Skeletal muscle satellite cell (primary cell): ENCODE measurements at regions not wholly inside any gene's neighbourhood (a gene's known extent, or its start where the extent isn't known, plus 50 kb on each side); places are given as distances from the start of the nearest gene placed in this dataset.
"Not testable (repeated sequence)": the region's sequence is repeated elsewhere in the genome, so short reads cannot be mapped to it uniquely, and the experiment has no call there.

Experiments
- H3K27me3 ChIP-seq: 2 replicates; pipeline ENCODE4 v1.7.0; 2013; ENCODE audit warnings: low read length; ENCODE audit not compliant: control insufficient read depth, insufficient read depth
- H3K36me3 ChIP-seq: 2 replicates; pipeline ENCODE4 v1.7.0; 2013; ENCODE audit warnings: mild to moderate bottlenecking, control low read depth, low read length; ENCODE audit not compliant: insufficient read depth
- H3K4me1 ChIP-seq: 2 replicates; pipeline ENCODE4 v1.7.0; 2013; ENCODE audit warnings: low read length; ENCODE audit not compliant: control insufficient read depth, insufficient read depth
- H3K4me2 ChIP-seq: 2 replicates; pipeline ENCODE4 v1.7.0; 2013; ENCODE audit warnings: mild to moderate bottlenecking, low read length
- H3K4me3 ChIP-seq: 2 replicates; pipeline ENCODE4 v1.7.0; 2013; ENCODE audit warnings: low read length
- H3K9ac ChIP-seq: 2 replicates; pipeline ENCODE4 v1.7.0; 2013; ENCODE audit warnings: mild to moderate bottlenecking, low read depth, low read length, moderate library complexity
- H3K9me3 ChIP-seq: replicated peaks from 2 replicates; pipeline ENCODE4 v1.7.0; 2013; ENCODE audit warnings: mild to moderate bottlenecking, control low read depth, low read length

- H3K4me1 ChIP-seq: peaks cover 54% of the 10 kb centered on the region
- H3K36me3 ChIP-seq: no peaks in the 10 kb centered on the region
- H3K4me2 ChIP-seq: peak overlapping the region; percentile 60
- peak overlapping the region; percentile 12 for H3K9ac ChIP-seq
- peak overlapping the region; percentile 20 for H3K4me3 ChIP-seq
- no peaks in the 10 kb centered on the region for H3K27me3 ChIP-seq
- H3K9me3 ChIP-seq: no peaks in the 10 kb centered on the region
Measured at GRCh38 chr17:64732336-64733006, 70.4 kb upstream of the SMURF2 start.

GRCh38 chr17:64730023-64730422 is 67.9 kb upstream of the SMURF2 start:
- H3K36me3 ChIP-seq, H3K27me3 ChIP-seq, H3K4me3 ChIP-seq, H3K9me3 ChIP-seq: not testable (repeated sequence)
- peaks cover 63% of the 10 kb centered on the region for H3K4me1 ChIP-seq
- peak overlapping the region; percentile 46 for H3K4me2 ChIP-seq
- peak overlapping the region; percentile 14 for H3K9ac ChIP-seq

GRCh38 chr17:64729201-64729600 is 67.1 kb upstream of the SMURF2 start:
- Histone ChIP-seq H3K4me1 (peaks cover 68% of the 10 kb centered on the region), H3K4me3 (no peak overlapping the region), H3K9ac (peak overlapping the region; percentile 14), H3K27me3 (no peaks in the 10 kb centered on the region), H3K9me3 (no peaks in the 10 kb centered on the region), H3K36me3 (no peaks in the 10 kb centered on the region), H3K4me2 (no peak overlapping the region)

- H3K4me3 ChIP-seq: no peak overlapping the region
- H3K9me3 ChIP-seq: no peaks in the 10 kb centered on the region
Measured at GRCh38 chr17:64728041-64728695, 66.1 kb upstream of the SMURF2 start.

GRCh38 chr17:64726025-64726424 is 63.9 kb upstream of the SMURF2 start:
- not testable (repeated sequence) for H3K9me3 ChIP-seq, H3K4me2 ChIP-seq, H3K27me3 ChIP-seq, H3K9ac ChIP-seq, H3K36me3 ChIP-seq, H3K4me3 ChIP-seq
- H3K4me1 ChIP-seq: peaks cover 57% of the 10 kb centered on the region

More at GRCh38 chr17:64728041-64728695, 66.1 kb upstream of the SMURF2 start:
- Histone ChIP-seq H3K4me1 (peaks cover 66% of the 10 kb centered on the region), H3K36me3 (no peaks in the 10 kb centered on the region), H3K27me3 (no peaks in the 10 kb centered on the region), H3K4me2 (no peak overlapping the region), H3K9ac (peak overlapping the region; percentile 65)

- peaks cover 50% of the 10 kb centered on the region for H3K4me1 ChIP-seq
- H3K36me3 ChIP-seq: not testable (repeated sequence)
- H3K9ac ChIP-seq: peak overlapping the region; percentile 65
Measured at GRCh38 chr17:64724246-64724645, 62.1 kb upstream of the SMURF2 start.

GRCh38 chr17:64723781-64724180 is 61.7 kb upstream of the SMURF2 start:
- Histone ChIP-seq H3K4me2 (peak overlapping the region; percentile 70), H3K4me3 (no peak overlapping the region), H3K27me3 (no peaks in the 10 kb centered on the region), H3K36me3 (no peaks in the 10 kb centered on the region), H3K4me1 (peaks cover 46% of the 10 kb centered on the region), H3K9me3 (no peaks in the 10 kb centered on the region), H3K9ac (peak overlapping the region; percentile 65)

More at GRCh38 chr17:64724246-64724645, 62.1 kb upstream of the SMURF2 start:
- H3K4me2 ChIP-seq: peak overlapping the region; percentile 70
- H3K9me3 ChIP-seq, H3K4me3 ChIP-seq, H3K27me3 ChIP-seq: not testable (repeated sequence)

GRCh38 chr17:64721556-64721955 is 59.4 kb upstream of the SMURF2 start:
- not testable (repeated sequence) for H3K9ac ChIP-seq, H3K4me3 ChIP-seq, H3K27me3 ChIP-seq, H3K36me3 ChIP-seq, H3K4me2 ChIP-seq, H3K9me3 ChIP-seq
- H3K4me1 ChIP-seq: peaks cover 25% of the 10 kb centered on the region

GRCh38 chr17:64720253-64720652 is 58.1 kb upstream of the SMURF2 start:
- not testable (repeated sequence) for H3K4me3 ChIP-seq, H3K27me3 ChIP-seq, H3K9ac ChIP-seq, H3K36me3 ChIP-seq, H3K9me3 ChIP-seq
- peaks cover 25% of the 10 kb centered on the region for H3K4me1 ChIP-seq
- H3K4me2 ChIP-seq: peak overlapping the region; percentile 54

GRCh38 chr17:64719517-64719916 is 57.4 kb upstream of the SMURF2 start:
- H3K9ac ChIP-seq, H3K4me2 ChIP-seq, H3K36me3 ChIP-seq, H3K4me3 ChIP-seq, H3K27me3 ChIP-seq, H3K9me3 ChIP-seq: not testable (repeated sequence)
- H3K4me1 ChIP-seq: peaks cover 23% of the 10 kb centered on the region

- not testable (repeated sequence) for H3K4me2 ChIP-seq, H3K9ac ChIP-seq, H3K36me3 ChIP-seq, H3K9me3 ChIP-seq, H3K27me3 ChIP-seq, H3K4me3 ChIP-seq
- peaks cover 16% of the 10 kb centered on the region for H3K4me1 ChIP-seq
Measured at GRCh38 chr17:64718816-64719215, 56.7 kb upstream of the SMURF2 start.

- no peaks in the 10 kb centered on the region for H3K27me3 ChIP-seq
- H3K4me1 ChIP-seq: peaks cover 17% of the 10 kb centered on the region
- H3K9me3 ChIP-seq: no peaks in the 10 kb centered on the region
- H3K9ac ChIP-seq: no peak overlapping the region
- H3K4me2 ChIP-seq: no peak overlapping the region
- no peak overlapping the region for H3K4me3 ChIP-seq
- H3K36me3 ChIP-seq: no peaks in the 10 kb centered on the region
Measured at GRCh38 chr17:64718058-64718457, 56.0 kb upstream of the SMURF2 start.
